ENCODE measurements at regions not wholly inside any gene's neighbourhood (a gene's known extent, or its start where the extent isn't known, plus 50 kb on each side); places are given as distances from the start of the nearest gene placed in this dataset.

- Histone ChIP-seq H4K20me1 (replicated peaks in 1 of 2; ENCODE audit: control insufficient read depth in 1 of 2, insufficient read depth in 2 of 2, low read length in 2 of 2) (no peaks in the 10 kb centered on the region), H3K56ac (replicated peaks; ENCODE audit: insufficient read length, low read depth, low read length) (no peak overlapping the region), H4K8ac (ENCODE audit: extremely low read depth, insufficient read depth, low read length) (no peak overlapping the region), H2BK20ac (ENCODE audit: low read length) (no peak overlapping the region), H3K14ac (ENCODE audit: insufficient read length) (no peak overlapping the region), H4K91ac (replicated peaks; ENCODE audit: insufficient read length, low read length) (no peak overlapping the region), H3K9me3 (ENCODE audit: insufficient read depth in 2 of 2, low read depth in 1 of 2, low read length in 1 of 2) (no peaks in the 10 kb centered on the region), H2BK12ac (ENCODE audit: low read depth, low read length) (no peak overlapping the region), H3K27me3 (replicated peaks in 1 of 4; ENCODE audit: control insufficient read depth in 3 of 4, extremely low read depth in 1 of 4, insufficient read depth in 3 of 4, low read length in 3 of 4) (no peaks in the 10 kb centered on the region; a peak in 1 of 7 replicates), H2BK120ac (replicated peaks; ENCODE audit: low read depth, low read length) (no peak overlapping the region), H3K4ac (replicated peaks; ENCODE audit: insufficient read length, low read depth, low read length) (no peak overlapping the region), H3K36me3 (ENCODE audit: control insufficient read depth in 2 of 4, insufficient read depth in 4 of 4, low read length in 3 of 4) (no peaks in the 10 kb centered on the region), H3K4me2 (ENCODE audit: insufficient read depth in 1 of 2, low read depth in 2 of 2, low read length in 2 of 2) (no peak overlapping the region), H2AK5ac (ENCODE audit: low read depth, low read length) (no peak overlapping the region), H3K23me2 (ENCODE audit: low read depth, low read length) (no peaks in the 10 kb centered on the region), H3K4me3 (ENCODE audit: extremely low read depth in 1 of 4, insufficient read depth in 2 of 4, low read depth in 3 of 4, low read length in 4 of 4) (no peak overlapping the region), H3K79me2 (ENCODE audit: control insufficient read depth in 1 of 2, insufficient read depth in 2 of 2, low read length in 2 of 2) (no peaks in the 10 kb centered on the region), H2BK15ac (ENCODE audit: low read length) (no peak overlapping the region), H3K9ac (replicated peaks in 1 of 4; ENCODE audit: extremely low read depth in 1 of 4, low read depth in 3 of 4, low read length in 3 of 4) (no peak overlapping the region), H3K27ac (ENCODE audit: low read depth, low read length) (no peak overlapping the region), H3K18ac (ENCODE audit: extremely low read depth, low read length) (no peak overlapping the region), H3K79me1 (ENCODE audit: low read depth, low read length) (no peaks in the 10 kb centered on the region), H2BK5ac (ENCODE audit: low read depth, low read length) (no peak overlapping the region), H3K23ac (ENCODE audit: insufficient read length) (no peak overlapping the region), H3K4me1 (replicated peaks in 1 of 4; ENCODE audit: control insufficient read depth in 3 of 4, insufficient read depth in 4 of 4, low read length in 3 of 4) (no peaks in the 10 kb centered on the region), H2AFZ (ENCODE audit: low read length) (no peak overlapping the region), H4K5ac (ENCODE audit: insufficient read length, low read depth, low read length) (no peak overlapping the region)
- CTCF ChIA-PET (ENCODE audit: partially characterized antibody), result interaction anchor here (0.6 to 1.3 kb wide), 4 partner anchors 9 to 1011 kb away, joined by 3 to 4 read pairs (median 4); no protein-coding TSS in a partner anchor
- FAIRE-seq (no peak), DNase-seq (ENCODE audit: low read depth in 1 of 2, low spot score in 2 of 2) (no peak)
- 83% methylated on average over 8 of the region's 8 CpGs; no CpG with 5 or more reads in 1 of the 2 experiments for WGBS, 2 experiments (ENCODE audit: extremely low coverage in 1 of 2, insufficient coverage in 1 of 2, insufficient read length in 1 of 2, insufficient replicate concordance in 2 of 2, low coverage in 1 of 2, low lambda C conversion rate in 2 of 2, missing lambda C conversion rate in 1 of 2)
- no peak for TF ChIP-seq RFX5 (IDR thresholded peaks at IDR 0.05; ENCODE audit: borderline replicate concordance, low read depth, low read length)
- no peak for TF ChIP-seq CBX8 (IDR thresholded peaks at IDR 0.05; ENCODE audit: borderline replicate concordance, low read depth, low read length)
- TF ChIP-seq FOSL1 (IDR thresholded peaks at IDR 0.05; ENCODE audit: insufficient read depth, low read depth, low read length), result no peak
- no peak for TF ChIP-seq KDM4A (IDR thresholded peaks at IDR 0.05; ENCODE audit: low read depth, low read length, severe bottlenecking)
- POLR2A ChIA-PET (ENCODE audit: partially characterized antibody), result no interaction called here
Observed at GRCh38 chr10:75347186-75347585, 54.4 kb downstream of the ZNF503 start.
